Sigmoid colon (tissue), 4 donors: ENCODE measurements at regions not wholly inside any gene's neighbourhood (a gene's known extent, or its start where the extent isn't known, plus 50 kb on each side); places are given as distances from the start of the nearest gene placed in this dataset.

Experiments used
- CTCF ChIP-seq, 4 experiments: fragments of 450-650 bp in 3 of 4; fragments of 200-600 bp in 1 of 4; IDR thresholded peaks; one replicate each; pipeline ENCODE4 v1.5.1; 2016 to 2019; ENCODE audit warnings: antibody characterized with exemption in 4 of 4, mild to moderate bottlenecking in 3 of 4, moderate library complexity in 2 of 4
- EP300 ChIP-seq, 4 donors: sonication (generic); formaldehyde crosslinking; IDR thresholded peaks; one replicate each; pipeline ENCODE4 v1.6.1; 2017; ENCODE audit warnings: antibody characterized with exemption in 4 of 4
- POLR2A ChIP-seq, 2 donors: fragments of 450-650 bp; IDR thresholded peaks; one replicate each; pipeline ENCODE4 v1.6.1; 2016; ENCODE audit warnings: antibody characterized with exemption in 2 of 2, mild to moderate bottlenecking in 2 of 2, moderate library complexity in 2 of 2

- TF ChIP-seq POLR2A (IDR thresholded peaks at IDR 0.05) (no peak), CTCF (IDR thresholded peaks at IDR 0.05) (no peak), EP300 (IDR thresholded peaks at IDR 0.05) (no peak)
Observed at GRCh38 chr18:67279988-67280387, 236.5 kb downstream of the DSEL start.
